ENCODE measurements at regions not wholly inside any gene's neighbourhood (a gene's known extent, or its start where the extent isn't known, plus 50 kb on each side); places are given as distances from the start of the nearest gene placed in this dataset.
"Not testable (repeated sequence)": the region's sequence is repeated elsewhere in the genome, so short reads cannot be mapped to it uniquely, and the experiment has no call there.

DNA sequence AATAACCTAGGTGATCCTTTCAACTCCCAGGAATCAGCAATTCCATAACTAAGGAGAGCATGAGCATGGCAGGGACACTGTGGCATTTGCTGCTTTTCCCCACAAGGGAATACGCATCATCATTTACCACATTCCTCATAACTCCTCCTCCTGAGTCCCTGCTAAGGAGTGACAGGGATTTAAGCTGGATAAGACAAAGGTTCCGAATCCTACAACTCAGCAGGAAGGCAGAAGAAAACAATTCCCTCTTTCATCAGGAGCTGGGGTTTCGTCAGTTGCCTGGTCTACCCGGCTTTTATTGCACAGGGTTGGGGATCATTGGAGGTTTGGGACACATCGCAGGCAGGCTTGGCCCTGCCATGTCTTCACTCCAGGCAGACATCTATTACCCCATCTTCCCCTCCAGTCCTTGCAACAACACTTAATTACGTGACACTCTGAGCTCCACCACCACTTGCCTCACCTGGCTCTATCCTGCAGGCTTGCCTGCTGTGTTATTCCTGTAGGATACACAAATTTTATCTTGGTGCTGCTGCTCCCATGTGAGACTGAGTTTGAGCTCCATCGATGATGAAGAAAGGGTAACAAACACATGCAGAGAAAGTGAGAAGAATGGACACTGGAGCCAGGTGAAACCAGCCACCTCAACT is 563.0 kb upstream of the KLF4 start:
- TF ChIP-seq, protein P1, sequence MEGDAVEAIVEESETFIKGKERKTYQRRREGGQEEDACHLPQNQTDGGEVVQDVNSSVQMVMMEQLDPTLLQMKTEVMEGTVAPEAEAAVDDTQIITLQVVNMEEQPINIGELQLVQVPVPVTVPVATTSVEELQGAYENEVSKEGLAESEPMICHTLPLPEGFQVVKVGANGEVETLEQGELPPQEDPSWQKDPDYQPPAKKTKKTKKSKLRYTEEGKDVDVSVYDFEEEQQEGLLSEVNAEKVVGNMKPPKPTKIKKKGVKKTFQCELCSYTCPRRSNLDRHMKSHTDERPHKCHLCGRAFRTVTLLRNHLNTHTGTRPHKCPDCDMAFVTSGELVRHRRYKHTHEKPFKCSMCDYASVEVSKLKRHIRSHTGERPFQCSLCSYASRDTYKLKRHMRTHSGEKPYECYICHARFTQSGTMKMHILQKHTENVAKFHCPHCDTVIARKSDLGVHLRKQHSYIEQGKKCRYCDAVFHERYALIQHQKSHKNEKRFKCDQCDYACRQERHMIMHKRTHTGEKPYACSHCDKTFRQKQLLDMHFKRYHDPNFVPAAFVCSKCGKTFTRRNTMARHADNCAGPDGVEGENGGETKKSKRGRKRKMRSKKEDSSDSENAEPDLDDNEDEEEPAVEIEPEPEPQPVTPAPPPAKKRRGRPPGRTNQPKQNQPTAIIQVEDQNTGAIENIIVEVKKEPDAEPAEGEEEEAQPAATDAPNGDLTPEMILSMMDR (IDR thresholded peaks at IDR 0.05; ENCODE audit: low read depth, low read length, missing control alignments) = no peak
- DNase-seq (ENCODE audit: low read depth) = no peak
- H3K4me3 ChIP-seq (ENCODE audit: low read depth, low read length) = no peak overlapping the region
- in situ Hi-C loops (cut with HindIII; ENCODE audit: low sequenced_read_pairs) = no loop called here

DNA sequence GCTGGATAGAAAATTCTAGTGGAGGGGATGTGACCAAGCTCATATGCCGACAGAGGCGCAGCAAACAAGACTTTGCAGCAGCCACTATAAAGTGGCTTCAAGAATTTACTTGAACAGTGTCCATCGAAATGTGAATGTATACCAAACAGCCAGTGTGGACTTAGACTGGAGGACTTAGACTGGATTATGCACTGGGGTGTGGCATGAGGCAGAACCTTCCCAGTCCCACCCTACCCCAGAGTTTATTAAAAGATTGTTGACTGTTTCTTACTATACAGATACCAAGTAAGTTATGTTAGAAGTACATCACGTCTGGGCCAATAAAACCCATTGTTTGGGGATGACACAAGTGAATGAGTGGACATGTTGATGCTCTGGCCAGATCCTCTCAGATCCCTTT is 561.3 kb upstream of the KLF4 start:
- H3K4me3 ChIP-seq (ENCODE audit: low read depth, low read length) = no peak overlapping the region
- DNase-seq (ENCODE audit: low read depth) = no peak
- in situ Hi-C loops (cut with HindIII; ENCODE audit: low sequenced_read_pairs) = no loop called here
- TF ChIP-seq, protein P1 (IDR thresholded peaks at IDR 0.05; ENCODE audit: low read depth, low read length, missing control alignments) = no peak

GRCh38 chr9:108049671-108050494 is 560.3 kb upstream of the KLF4 start:
- H3K4me3 ChIP-seq (ENCODE audit: low read depth, low read length) = no peak overlapping the region
- TF ChIP-seq, protein P1 (IDR thresholded peaks at IDR 0.05; ENCODE audit: low read depth, low read length, missing control alignments) = no peak
- no peak for DNase-seq (ENCODE audit: low read depth)
- in situ Hi-C loops (cut with HindIII; ENCODE audit: low sequenced_read_pairs) = no loop called here

DNA sequence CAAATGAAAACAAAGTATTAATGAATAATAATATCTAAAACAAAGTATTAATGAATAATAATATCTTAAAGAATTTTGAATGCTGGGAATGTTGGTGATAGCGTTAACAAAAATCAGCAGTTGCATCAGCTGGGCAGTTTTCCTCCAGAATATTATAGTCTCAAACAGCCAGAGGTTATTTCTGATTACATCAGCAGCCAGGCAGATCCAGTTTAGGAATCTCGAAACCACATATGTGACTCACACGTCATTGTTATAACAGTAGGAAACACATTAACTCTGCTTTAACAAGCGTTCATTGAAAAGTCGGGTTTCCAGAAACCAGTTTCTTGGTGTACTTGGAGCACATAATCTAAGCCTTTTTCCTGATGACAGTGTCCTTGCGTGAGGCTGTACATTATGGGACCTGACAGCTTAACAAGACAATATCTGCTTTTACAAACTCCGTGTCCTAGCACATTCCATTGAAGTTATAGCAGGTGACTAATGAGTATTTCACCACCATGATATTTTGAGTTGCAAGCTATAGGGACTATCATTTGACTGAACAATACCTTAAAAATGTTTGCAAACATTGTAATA is 559.5 kb upstream of the KLF4 start:
- no peak overlapping the region for H3K4me3 ChIP-seq (ENCODE audit: low read depth, low read length)
- peak; percentile 78 for DNase-seq (ENCODE audit: low read depth)
- TF ChIP-seq, protein P1 (IDR thresholded peaks at IDR 0.05; ENCODE audit: low read depth, low read length, missing control alignments) = no peak
- in situ Hi-C loops (cut with HindIII; ENCODE audit: low sequenced_read_pairs) = no loop called here

DNA sequence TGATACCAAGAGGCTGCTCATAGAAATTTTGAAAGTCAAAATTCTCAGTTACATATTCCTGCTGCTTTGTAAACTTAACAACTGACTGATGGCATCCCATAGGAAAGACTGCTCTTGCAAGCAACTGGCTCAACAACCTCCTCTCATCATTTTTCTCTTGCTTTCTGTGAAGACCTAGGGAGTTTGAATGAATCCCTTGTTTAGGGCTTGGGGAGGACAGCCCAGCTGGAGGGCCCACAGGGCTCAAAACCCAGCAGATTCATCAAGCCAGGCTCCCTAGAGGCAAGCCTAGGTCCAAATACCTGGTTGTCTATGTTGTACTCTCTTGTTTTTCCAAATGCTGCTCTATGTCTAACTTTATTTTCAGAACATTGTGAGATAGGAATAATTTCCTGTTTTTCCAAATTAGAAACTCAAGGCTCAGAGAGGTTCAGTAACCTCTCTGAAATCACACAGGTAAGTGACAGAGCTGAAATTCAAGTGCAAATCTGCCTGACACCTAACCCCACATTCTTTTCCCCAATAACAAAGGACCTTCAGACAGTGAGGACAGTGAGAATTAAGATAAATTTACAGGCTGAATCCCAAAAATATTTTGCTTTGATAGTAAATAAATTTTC is 558.9 kb upstream of the KLF4 start:
- in situ Hi-C loops (cut with HindIII; ENCODE audit: low sequenced_read_pairs) = no loop called here
- TF ChIP-seq, protein P1 (IDR thresholded peaks at IDR 0.05; ENCODE audit: low read depth, low read length, missing control alignments) = no peak
- no peak for DNase-seq (ENCODE audit: low read depth)

DNA sequence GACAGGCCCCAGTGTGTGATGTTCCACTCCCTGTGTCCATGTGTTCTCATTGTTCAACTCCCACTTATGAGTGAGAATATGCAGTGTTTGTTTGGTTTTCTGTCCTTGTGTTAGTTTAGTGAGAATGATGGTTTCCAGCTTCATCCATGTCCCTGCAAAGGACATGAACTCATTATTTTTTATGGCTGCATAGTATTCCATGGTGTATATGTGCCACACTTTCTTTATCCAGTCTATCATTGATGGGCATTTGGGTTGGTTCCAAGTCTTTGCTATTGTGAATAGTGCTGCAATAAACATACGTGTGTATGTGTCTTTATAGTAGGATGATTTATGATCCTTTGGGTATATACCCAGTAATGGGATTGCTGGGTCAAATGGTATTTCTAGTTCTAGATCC is 558.2 kb upstream of the KLF4 start:
- DNase-seq (ENCODE audit: low read depth); H3K4me3 ChIP-seq (ENCODE audit: low read depth, low read length); in situ Hi-C loops (cut with HindIII; ENCODE audit: low sequenced_read_pairs): not testable (repeated sequence)

More for the DNA sequence above, 558.9 kb upstream of the KLF4 start:
- H3K4me3 ChIP-seq (ENCODE audit: low read depth, low read length) = no peak overlapping the region

Data from astrocyte of the cerebellum (primary cell).